ENCODE measurements at regions not wholly inside any gene's neighbourhood (a gene's known extent, or its start where the extent isn't known, plus 50 kb on each side); places are given as distances from the start of the nearest gene placed in this dataset.

- no peak for TF ChIP-seq CTCF (IDR thresholded peaks at IDR 0.05)
- no peak for TF ChIP-seq POLR2A (IDR thresholded peaks at IDR 0.05; ENCODE audit: low read depth)
These were observed 113.2 kb upstream of the TENT5A start for GRCh38 chr6:81865712-81866111.
